GM12872 (cell line): ENCODE measurements at regions not wholly inside any gene's neighbourhood (a gene's known extent, or its start where the extent isn't known, plus 50 kb on each side); places are given as distances from the start of the nearest gene placed in this dataset.

Experiments
- CTCF ChIP-seq: IDR thresholded peaks from 3 replicates; pipeline ENCODE4 v1.5.1; 2011; ENCODE audit warnings: low read depth, mild to moderate bottlenecking, low read length, moderate library complexity; ENCODE audit not compliant: insufficient read depth

- TF ChIP-seq CTCF, result no peak
Measured at GRCh38 chr17:5832886-5833285, 237.3 kb upstream of the WSCD1 start.

- no peak for TF ChIP-seq CTCF
Measured at GRCh38 chr17:5837055-5837491, 233.1 kb upstream of the WSCD1 start.

- no peak for TF ChIP-seq CTCF
Measured at GRCh38 chr17:5838661-5839300, 231.4 kb upstream of the WSCD1 start.

GRCh38 chr17:5840811-5841446, 229.2 kb upstream of the WSCD1 start:
- no peak for TF ChIP-seq CTCF

GRCh38 chr17:5841862-5842261, 228.3 kb upstream of the WSCD1 start:
- no peak for TF ChIP-seq CTCF

GRCh38 chr17:5843366-5844026, 226.7 kb upstream of the WSCD1 start:
- TF ChIP-seq CTCF, result no peak

- TF ChIP-seq CTCF, result no peak
Measured at GRCh38 chr17:5846001-5846400, 224.2 kb upstream of the WSCD1 start.
